ENCODE measurements at regions not wholly inside any gene's neighbourhood (a gene's known extent, or its start where the extent isn't known, plus 50 kb on each side); places are given as distances from the start of the nearest gene placed in this dataset.

DNA sequence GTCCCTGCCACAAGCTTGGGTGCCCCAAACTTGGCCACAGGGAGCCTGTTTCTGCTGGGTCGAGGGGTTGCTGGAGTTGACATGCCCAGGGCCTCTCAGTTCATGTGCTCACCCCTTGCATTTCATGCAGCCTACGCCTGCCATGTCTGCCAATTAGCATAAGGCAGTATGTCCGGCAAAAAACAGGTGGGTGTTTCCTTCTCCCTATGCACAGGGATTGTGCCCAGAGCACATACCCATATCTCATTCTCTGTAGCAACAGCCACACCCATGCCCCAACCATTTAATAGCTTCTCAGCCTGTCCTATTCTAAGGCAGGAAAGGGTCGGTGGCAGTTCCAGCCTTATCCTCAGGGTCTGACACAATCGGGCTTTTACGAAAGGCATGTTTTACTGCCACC is 340.4 kb upstream of the ASIC2 start:
- no peak overlapping the region for H3K4me3 Mint-ChIP-seq (ENCODE audit: unreplicated experiment)
- peaks cover 4% of the 10 kb centered on the region for H3K27me3 Mint-ChIP-seq (ENCODE audit: unreplicated experiment)
- no peak overlapping the region for H3K27ac Mint-ChIP-seq (ENCODE audit: unreplicated experiment)
- peaks cover 5% of the 10 kb centered on the region for H3K4me1 Mint-ChIP-seq (ENCODE audit: unreplicated experiment)
- no peak for TF ChIP-seq CTCF (IDR thresholded peaks at IDR 0.05; ENCODE audit: unreplicated experiment)
- no peak for DNase-seq (ENCODE audit: low spot score)
- peaks cover 6% of the 10 kb centered on the region for H3K9me3 Mint-ChIP-seq (ENCODE audit: unreplicated experiment)
- H3K36me3 Mint-ChIP-seq (ENCODE audit: low read depth, unreplicated experiment) = peaks cover 3% of the 10 kb centered on the region

- Mint-ChIP-seq H3K27ac (ENCODE audit: unreplicated experiment) (no peak overlapping the region), H3K9me3 (ENCODE audit: unreplicated experiment) (peaks cover 6% of the 10 kb centered on the region), H3K4me1 (ENCODE audit: unreplicated experiment) (peaks cover 15% of the 10 kb centered on the region), H3K27me3 (ENCODE audit: unreplicated experiment) (peaks cover 1% of the 10 kb centered on the region), H3K36me3 (ENCODE audit: low read depth, unreplicated experiment) (peaks cover 3% of the 10 kb centered on the region), H3K4me3 (ENCODE audit: unreplicated experiment) (no peak overlapping the region)
- no peak for TF ChIP-seq CTCF (IDR thresholded peaks at IDR 0.05; ENCODE audit: unreplicated experiment)
- DNase-seq (ENCODE audit: low spot score) = no peak
These were observed 344.4 kb upstream of the ASIC2 start for GRCh38 chr17:33637534-33637933.

- peaks cover 15% of the 10 kb centered on the region for H3K4me1 Mint-ChIP-seq (ENCODE audit: unreplicated experiment)
- DNase-seq (ENCODE audit: low spot score) = no peak
- peaks cover 6% of the 10 kb centered on the region for H3K9me3 Mint-ChIP-seq (ENCODE audit: unreplicated experiment)
- no peak overlapping the region for H3K27ac Mint-ChIP-seq (ENCODE audit: unreplicated experiment)
- H3K36me3 Mint-ChIP-seq (ENCODE audit: low read depth, unreplicated experiment) = peaks cover 3% of the 10 kb centered on the region
- H3K27me3 Mint-ChIP-seq (ENCODE audit: unreplicated experiment) = peaks cover 1% of the 10 kb centered on the region
- TF ChIP-seq CTCF (IDR thresholded peaks at IDR 0.05; ENCODE audit: unreplicated experiment) = no peak
- no peak overlapping the region for H3K4me3 Mint-ChIP-seq (ENCODE audit: unreplicated experiment)
These were observed 346.2 kb upstream of the ASIC2 start for GRCh38 chr17:33639103-33639880.

DNA sequence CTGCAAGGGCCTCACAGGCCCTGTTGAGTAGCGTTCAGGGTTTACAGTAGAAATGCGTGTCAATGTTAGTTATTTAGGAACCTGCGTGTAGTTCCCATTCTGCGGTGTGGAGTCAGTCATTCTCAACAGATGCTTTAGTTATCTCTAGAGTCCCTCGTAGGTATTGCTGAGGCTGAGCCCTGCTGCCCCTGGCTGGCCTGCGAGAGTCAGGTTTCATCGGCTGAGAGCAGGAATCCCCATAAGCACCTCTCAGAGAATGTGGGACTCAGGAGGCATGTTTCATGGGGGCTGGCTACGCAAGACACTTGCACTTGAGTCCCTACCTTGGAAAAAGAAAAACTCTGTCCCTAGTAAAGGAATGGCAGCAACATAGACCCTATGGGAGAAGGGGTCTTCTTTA is 347.5 kb upstream of the ASIC2 start:
- Mint-ChIP-seq H3K4me1 (ENCODE audit: unreplicated experiment) (peaks cover 15% of the 10 kb centered on the region), H3K9me3 (ENCODE audit: unreplicated experiment) (peaks cover 6% of the 10 kb centered on the region), H3K27me3 (ENCODE audit: unreplicated experiment) (peaks cover 1% of the 10 kb centered on the region), H3K36me3 (ENCODE audit: low read depth, unreplicated experiment) (peaks cover 3% of the 10 kb centered on the region), H3K4me3 (ENCODE audit: unreplicated experiment) (no peak overlapping the region), H3K27ac (ENCODE audit: unreplicated experiment) (no peak overlapping the region)
- DNase-seq (ENCODE audit: low spot score) = no peak
- no peak for TF ChIP-seq CTCF (IDR thresholded peaks at IDR 0.05; ENCODE audit: unreplicated experiment)

DNA sequence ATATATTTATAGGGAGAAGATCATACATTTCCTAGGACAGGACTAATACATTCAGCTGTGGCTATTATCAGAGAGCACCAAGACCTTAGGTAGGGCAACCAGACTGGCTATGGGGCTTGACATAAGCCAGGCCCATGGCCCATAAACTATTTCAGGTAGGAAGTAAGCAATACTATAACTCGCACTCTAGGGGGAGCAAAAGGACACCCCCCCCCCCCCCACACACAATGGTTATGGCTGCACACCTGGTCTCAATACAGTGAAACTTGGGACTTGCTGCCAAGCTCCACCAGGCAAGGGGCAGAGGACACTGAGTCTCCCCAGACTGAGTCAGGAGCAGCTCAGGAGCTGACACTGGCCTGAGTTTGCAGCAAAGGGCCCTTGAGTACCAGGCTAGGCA is 348.9 kb upstream of the ASIC2 start:
- H3K4me1 Mint-ChIP-seq (ENCODE audit: unreplicated experiment) = peaks cover 15% of the 10 kb centered on the region
- TF ChIP-seq CTCF (IDR thresholded peaks at IDR 0.05; ENCODE audit: unreplicated experiment) = peak; percentile 12
- H3K27ac Mint-ChIP-seq (ENCODE audit: unreplicated experiment) = no peak overlapping the region
- H3K4me3 Mint-ChIP-seq (ENCODE audit: unreplicated experiment) = no peak overlapping the region
- DNase-seq (ENCODE audit: low spot score) = no peak
- peaks cover 1% of the 10 kb centered on the region for H3K27me3 Mint-ChIP-seq (ENCODE audit: unreplicated experiment)
- peaks cover 6% of the 10 kb centered on the region for H3K9me3 Mint-ChIP-seq (ENCODE audit: unreplicated experiment)
- peaks cover 3% of the 10 kb centered on the region for H3K36me3 Mint-ChIP-seq (ENCODE audit: low read depth, unreplicated experiment)
